ENCODE measurements at regions not wholly inside any gene's neighbourhood (a gene's known extent, or its start where the extent isn't known, plus 50 kb on each side); places are given as distances from the start of the nearest gene placed in this dataset.

DNA sequence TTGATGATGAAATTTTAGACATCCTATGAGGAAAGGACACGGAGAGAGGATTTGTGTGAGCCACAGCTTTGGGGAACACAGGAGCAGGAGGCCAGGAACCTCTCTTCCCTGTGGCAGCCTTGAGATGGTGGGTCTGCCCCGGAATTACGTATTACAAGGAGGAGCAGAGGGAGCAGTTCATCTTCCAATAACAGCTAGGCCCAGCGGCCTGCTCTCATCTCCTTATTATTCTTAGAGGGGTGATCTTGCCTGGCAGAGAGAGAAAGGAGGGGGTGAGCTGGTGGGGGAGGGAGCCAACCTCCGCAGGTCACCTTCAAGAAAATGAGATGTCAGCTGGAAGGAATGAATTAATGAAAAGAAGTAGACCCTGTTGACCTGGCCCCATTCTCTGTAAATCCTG is 305.8 kb downstream of the LRFN2 start:
- Histone ChIP-seq H3K9me3 (no peaks in the 10 kb centered on the region), H3K4me3 (ENCODE audit: low read depth in 1 of 2, low read length in 1 of 2) (no peak overlapping the region), H3K36me3 (no peaks in the 10 kb centered on the region), H3K4me1 (ENCODE audit: control insufficient read depth in 1 of 2, insufficient read depth in 1 of 2, low read depth in 1 of 2, low read length in 1 of 2) (no peaks in the 10 kb centered on the region), H3K27ac (no peak overlapping the region), H3K27me3 (peaks cover 27% of the 10 kb centered on the region)
- TF ChIP-seq, protein P1, sequence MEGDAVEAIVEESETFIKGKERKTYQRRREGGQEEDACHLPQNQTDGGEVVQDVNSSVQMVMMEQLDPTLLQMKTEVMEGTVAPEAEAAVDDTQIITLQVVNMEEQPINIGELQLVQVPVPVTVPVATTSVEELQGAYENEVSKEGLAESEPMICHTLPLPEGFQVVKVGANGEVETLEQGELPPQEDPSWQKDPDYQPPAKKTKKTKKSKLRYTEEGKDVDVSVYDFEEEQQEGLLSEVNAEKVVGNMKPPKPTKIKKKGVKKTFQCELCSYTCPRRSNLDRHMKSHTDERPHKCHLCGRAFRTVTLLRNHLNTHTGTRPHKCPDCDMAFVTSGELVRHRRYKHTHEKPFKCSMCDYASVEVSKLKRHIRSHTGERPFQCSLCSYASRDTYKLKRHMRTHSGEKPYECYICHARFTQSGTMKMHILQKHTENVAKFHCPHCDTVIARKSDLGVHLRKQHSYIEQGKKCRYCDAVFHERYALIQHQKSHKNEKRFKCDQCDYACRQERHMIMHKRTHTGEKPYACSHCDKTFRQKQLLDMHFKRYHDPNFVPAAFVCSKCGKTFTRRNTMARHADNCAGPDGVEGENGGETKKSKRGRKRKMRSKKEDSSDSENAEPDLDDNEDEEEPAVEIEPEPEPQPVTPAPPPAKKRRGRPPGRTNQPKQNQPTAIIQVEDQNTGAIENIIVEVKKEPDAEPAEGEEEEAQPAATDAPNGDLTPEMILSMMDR (IDR thresholded peaks at IDR 0.05) = no peak

GRCh38 chr6:40280231-40280630 is 306.9 kb downstream of the LRFN2 start:
- H3K4me3 ChIP-seq (ENCODE audit: low read depth in 1 of 2, low read length in 1 of 2) = no peak overlapping the region
- TF ChIP-seq, protein P1 (IDR thresholded peaks at IDR 0.05) = no peak
- H3K27ac ChIP-seq = no peak overlapping the region
- no peaks in the 10 kb centered on the region for H3K36me3 ChIP-seq
- H3K27me3 ChIP-seq = peaks cover 16% of the 10 kb centered on the region
- H3K9me3 ChIP-seq = no peaks in the 10 kb centered on the region
- H3K4me1 ChIP-seq (ENCODE audit: control insufficient read depth in 1 of 2, insufficient read depth in 1 of 2, low read depth in 1 of 2, low read length in 1 of 2) = no peaks in the 10 kb centered on the region

DNA sequence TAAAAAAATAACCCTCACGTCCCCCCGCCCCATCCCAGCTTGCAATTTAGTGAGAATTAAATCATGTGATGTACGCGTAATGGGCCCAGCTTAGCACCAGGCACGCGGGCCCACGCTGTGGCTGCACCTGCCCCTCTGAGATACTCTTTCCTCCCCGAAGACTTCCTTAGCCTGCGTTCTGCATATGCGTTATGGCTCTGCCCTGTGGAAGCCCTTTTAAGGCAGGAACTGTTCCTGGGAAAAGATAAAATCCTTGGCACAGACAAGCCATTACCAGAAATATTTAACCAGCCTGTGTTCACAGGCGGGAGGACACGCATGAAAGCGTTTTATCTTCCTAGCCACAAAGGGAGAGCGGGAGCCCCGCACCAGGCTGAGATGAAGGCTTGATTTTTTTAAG is 311.0 kb downstream of the LRFN2 start:
- Histone ChIP-seq H3K27ac (no peak overlapping the region), H3K27me3 (no peaks in the 10 kb centered on the region), H3K4me1 (ENCODE audit: control insufficient read depth in 1 of 2, insufficient read depth in 1 of 2, low read depth in 1 of 2, low read length in 1 of 2) (no peaks in the 10 kb centered on the region), H3K36me3 (no peaks in the 10 kb centered on the region), H3K9me3 (no peaks in the 10 kb centered on the region), H3K4me3 (ENCODE audit: low read depth in 1 of 2, low read length in 1 of 2) (no peak overlapping the region)
- TF ChIP-seq, protein P1 (IDR thresholded peaks at IDR 0.05) = no peak

DNA sequence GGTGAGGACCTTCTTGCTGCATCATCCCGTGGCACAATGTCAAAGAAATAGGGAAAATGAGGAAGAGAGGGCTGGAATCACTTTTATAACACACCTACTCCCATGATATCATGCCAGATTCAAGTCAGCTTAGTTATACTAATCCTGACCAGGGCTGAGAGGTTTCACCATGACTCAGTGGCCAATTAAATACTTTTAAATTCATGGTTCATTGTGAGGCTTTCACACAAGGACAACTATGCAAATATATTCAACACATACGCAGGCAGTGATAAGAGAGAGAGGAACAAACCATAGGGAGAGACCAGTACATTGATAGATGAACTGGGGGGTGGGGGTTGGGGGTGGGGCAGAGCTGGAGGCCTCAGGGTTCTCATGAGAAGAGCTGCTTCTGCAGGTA is 313.1 kb downstream of the LRFN2 start:
- H3K27ac ChIP-seq = no peak overlapping the region
- H3K4me1 ChIP-seq (ENCODE audit: control insufficient read depth in 1 of 2, insufficient read depth in 1 of 2, low read depth in 1 of 2, low read length in 1 of 2) = no peaks in the 10 kb centered on the region
- TF ChIP-seq, protein P1 (IDR thresholded peaks at IDR 0.05) = no peak
- H3K9me3 ChIP-seq = no peaks in the 10 kb centered on the region
- H3K36me3 ChIP-seq = no peaks in the 10 kb centered on the region
- no peaks in the 10 kb centered on the region for H3K27me3 ChIP-seq
- no peak overlapping the region for H3K4me3 ChIP-seq (ENCODE audit: low read depth in 1 of 2, low read length in 1 of 2)

GRCh38 chr6:40268614-40269013 is 318.6 kb downstream of the LRFN2 start:
- no peak overlapping the region for H3K27ac ChIP-seq
- peaks cover 5% of the 10 kb centered on the region for H3K27me3 ChIP-seq
- H3K4me3 ChIP-seq (ENCODE audit: low read depth in 1 of 2, low read length in 1 of 2) = no peak overlapping the region
- no peaks in the 10 kb centered on the region for H3K4me1 ChIP-seq (ENCODE audit: control insufficient read depth in 1 of 2, insufficient read depth in 1 of 2, low read depth in 1 of 2, low read length in 1 of 2)
- no peaks in the 10 kb centered on the region for H3K9me3 ChIP-seq
- H3K36me3 ChIP-seq = no peaks in the 10 kb centered on the region
- TF ChIP-seq, protein P1 (IDR thresholded peaks at IDR 0.05) = no peak

DNA sequence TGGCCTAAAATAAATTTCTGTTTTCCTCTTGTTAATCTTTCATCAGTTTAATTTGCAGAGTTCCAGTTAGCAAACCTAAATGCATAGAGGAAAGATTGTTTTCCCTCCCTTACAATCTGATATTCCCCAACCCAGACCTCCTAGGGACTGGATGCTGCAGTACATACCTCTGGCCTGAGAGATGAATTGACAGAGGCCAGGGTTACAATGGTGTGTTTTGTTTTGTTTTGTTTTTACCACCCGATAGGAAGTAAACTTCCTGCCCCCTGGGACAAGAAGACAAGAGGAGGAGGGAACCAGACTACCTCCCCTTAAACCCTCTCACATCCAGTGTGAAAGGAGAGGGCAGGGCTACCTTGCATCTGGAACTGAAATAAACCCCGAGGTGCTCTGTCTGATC is 319.0 kb downstream of the LRFN2 start:
- no peak overlapping the region for H3K27ac ChIP-seq
- H3K4me3 ChIP-seq (ENCODE audit: low read depth in 1 of 2, low read length in 1 of 2) = no peak overlapping the region
- no peaks in the 10 kb centered on the region for H3K36me3 ChIP-seq
- no peaks in the 10 kb centered on the region for H3K4me1 ChIP-seq (ENCODE audit: control insufficient read depth in 1 of 2, insufficient read depth in 1 of 2, low read depth in 1 of 2, low read length in 1 of 2)
- peaks cover 5% of the 10 kb centered on the region for H3K27me3 ChIP-seq
- TF ChIP-seq, protein P1 (IDR thresholded peaks at IDR 0.05) = no peak
- H3K9me3 ChIP-seq = no peaks in the 10 kb centered on the region

Data from neutrophil (primary cell).